ENCODE measurements at regions not wholly inside any gene's neighbourhood (a gene's known extent, or its start where the extent isn't known, plus 50 kb on each side); places are given as distances from the start of the nearest gene placed in this dataset.
"Not testable (repeated sequence)": the region's sequence is repeated elsewhere in the genome, so short reads cannot be mapped to it uniquely, and the experiment has no call there.

DNA sequence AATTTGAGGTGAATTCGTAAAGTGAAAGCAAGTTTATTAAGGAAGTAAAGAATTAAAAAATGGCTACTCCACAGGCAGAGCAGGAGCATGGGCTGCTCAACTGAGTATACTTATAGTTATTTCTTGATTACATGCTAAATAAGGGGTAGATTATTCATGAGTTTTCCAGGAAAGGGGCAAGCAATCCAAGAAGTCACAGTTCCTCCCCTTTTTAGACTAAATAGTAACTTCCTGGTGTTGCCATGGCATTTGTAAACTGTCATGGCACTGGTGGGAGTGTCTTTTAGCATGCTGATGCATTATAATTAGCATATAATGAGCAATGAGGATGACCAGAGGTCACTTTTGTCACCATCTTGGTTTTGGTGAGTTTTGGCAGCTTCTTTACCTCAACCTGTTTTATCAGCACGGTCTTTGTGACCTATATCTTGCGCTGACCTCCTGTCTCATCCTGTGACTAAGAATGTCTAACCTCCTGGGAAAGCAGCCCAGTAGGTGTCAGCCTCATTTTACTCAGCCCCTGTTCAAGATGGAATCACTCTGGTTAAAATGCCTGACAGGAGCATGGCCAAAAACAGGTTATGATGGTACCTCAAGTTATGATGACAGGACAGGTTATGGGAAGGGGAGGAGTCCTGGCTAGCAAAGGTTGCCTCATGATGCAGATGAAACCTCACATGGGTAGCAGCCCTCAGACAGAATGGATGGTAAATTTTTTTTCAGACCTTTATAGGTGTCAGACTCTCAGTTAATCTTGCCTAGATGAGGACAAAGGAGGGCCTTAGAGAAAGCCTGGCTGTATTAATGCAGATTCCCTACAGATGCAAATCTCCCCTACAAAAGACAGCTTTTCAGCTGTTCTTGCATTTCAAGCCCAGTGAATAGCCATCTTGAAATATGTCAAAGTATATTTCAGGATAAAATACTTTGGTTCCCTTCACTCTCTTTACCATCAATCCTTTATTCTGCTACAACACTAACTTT is 49.7 kb downstream of the SIPA1L2 start:
- no peak for DNase-seq (ENCODE audit: low read depth in 2 of 2)

DNA sequence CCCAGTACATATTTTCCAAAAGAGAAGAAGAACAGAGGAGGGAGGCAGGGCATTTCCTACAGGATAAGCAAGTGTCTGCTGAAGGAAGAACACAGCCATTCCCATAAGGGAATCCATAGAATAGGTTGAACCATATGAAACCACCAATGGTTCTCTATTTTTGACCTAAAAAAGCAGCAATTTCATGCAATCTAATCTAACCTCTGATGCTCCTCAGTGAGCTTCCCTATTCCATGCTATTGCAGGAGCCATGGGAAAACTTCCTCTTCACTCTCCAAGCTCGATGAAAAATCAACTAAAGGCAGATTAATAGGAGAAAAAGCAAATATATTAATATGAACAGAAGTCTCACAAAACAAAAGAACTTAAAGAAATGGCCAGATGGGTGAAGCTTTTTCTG is 50.5 kb downstream of the SIPA1L2 start:
- no peak for DNase-seq (ENCODE audit: low read depth in 2 of 2)

DNA sequence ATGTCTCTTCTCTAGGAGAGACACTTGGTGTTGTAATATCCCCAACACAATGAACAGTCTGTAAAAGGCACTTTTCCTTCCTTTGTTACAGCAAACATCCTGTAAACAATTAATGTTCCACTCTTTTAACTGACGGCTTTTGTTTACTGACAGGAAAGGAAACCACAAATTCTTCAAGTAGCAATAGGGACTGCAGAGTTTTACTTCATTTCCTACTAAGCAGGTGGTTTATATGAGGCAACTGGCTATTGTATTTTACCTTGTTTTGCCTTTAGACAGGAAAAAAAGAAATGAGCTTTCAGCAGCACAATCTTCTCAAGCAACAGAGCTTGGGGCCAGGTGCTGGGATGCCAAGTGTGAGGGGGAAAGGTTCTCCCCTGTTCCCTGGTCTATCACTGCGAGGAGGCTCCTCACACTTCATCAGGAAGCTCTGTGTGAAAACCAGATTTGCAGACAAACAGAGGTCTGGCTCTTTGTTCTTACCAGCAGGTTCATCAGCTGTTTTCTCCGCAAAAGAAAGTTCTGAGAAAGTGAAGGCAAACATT is 51.2 kb downstream of the SIPA1L2 start:
- DNase-seq (ENCODE audit: low read depth in 2 of 2): no peak

DNA sequence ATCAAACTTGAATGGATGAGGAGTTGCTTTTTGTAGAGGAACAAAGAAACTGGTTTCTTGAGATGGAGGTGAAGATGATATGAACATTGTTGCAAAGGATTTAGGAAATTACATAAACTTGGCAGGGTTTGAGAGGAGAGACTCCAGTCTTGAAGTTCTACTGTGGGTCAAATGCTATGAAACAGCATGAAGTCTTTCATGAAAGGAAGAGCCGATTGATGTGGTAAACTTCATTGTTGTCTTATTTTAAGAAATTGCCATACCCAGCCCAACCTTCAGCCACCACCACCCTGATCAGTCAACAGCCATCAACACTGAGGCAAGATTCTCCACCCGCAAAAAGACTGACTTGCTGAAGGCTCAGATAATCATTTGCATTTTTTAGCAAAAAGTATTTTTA is 52.2 kb downstream of the SIPA1L2 start:
- DNase-seq (ENCODE audit: low read depth in 2 of 2): no peak

DNA sequence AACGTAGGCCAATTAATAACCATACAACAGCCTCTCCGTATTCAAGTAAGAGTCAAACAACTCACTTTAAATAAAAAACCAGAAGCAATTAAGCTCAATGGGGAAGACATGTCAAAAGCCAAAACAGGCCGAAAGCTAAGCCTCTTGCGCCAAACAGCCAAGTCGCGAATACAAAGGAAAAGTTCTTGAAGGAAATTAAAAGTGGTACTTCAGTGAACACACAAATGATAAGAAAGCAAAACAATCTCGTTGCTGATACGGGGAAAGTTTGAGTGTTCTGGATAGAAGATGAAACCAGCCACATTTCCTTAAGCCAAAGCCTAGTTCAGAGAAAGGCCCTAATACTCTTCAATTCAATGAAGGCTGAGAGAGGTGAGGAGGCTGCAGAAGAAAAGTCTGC is 53.4 kb downstream of the SIPA1L2 start:
- DNase-seq (ENCODE audit: low read depth in 2 of 2): no peak

DNA sequence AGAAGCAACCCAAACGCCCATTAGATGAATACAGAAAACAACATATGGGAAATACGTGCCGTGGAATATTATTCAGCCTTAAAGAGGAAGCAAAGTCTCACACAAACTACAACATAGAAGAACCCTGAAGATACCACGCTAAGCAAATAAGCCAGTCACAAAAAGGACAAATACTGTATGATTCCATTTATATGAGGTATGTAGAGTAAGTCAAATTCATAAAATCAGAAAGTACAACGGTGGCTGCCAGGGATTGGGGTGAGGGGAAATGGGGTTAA is 54.2 kb downstream of the SIPA1L2 start:
- no peak for DNase-seq (ENCODE audit: low read depth in 2 of 2)

DNA sequence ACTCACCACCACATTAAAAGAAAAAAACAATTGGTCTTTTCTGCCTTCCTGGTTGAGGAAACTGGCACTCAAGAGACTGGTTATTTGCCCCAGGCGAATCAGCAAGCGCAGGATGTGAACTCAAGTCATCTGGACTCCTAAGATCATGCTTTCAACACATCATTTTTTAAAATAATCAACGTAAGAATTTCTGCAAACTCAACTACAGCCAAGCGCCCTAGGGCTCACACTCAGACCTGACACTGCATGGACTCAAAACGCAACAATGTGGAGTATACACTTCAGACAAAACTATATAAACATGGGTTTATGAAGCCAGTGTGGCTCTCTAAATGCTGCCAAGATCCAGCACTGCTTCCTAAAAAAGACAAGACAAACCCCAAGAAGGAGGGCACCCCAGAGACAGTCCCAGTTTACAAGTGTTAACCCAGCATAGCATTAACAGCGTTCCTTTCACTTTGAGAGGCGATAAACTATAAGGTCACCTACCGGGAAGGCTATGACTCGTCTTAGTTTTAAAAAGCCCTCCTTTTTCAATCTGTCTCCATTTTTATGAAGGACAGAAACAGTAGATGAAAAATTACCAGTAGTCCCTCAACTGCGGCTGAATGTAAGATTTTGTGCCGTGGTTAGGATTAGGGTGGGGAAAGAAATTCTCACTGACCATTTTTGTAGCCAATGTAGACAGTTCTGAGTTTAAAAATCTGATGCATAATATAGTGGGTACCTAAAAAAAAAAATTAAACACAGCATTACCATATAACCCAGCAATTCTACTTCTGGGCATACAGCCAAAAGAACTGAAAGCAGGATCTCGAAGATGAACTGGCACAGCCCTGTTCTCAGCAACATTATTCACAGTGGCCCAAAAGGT is 54.8 kb downstream of the SIPA1L2 start:
- no peak for DNase-seq (ENCODE audit: low read depth in 2 of 2)

DNA sequence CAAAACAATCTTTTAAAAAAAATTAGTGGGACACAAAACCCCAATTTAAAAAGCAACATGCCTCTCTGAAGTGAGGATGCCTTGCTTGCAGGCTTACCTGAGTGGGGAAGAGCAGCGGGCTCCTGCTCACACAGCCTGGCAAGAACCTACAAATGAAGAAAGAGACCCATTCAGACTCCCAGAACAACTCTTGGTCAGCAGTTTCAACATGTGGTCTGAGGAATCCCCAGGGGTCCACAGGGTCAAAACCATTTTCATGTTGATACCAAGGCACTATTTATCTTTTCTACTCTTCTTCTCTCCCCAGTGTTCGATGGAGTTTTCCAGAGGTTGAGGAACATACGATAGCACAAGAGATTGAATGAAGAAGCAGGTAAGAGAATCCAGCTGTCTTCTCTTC is 55.9 kb downstream of the SIPA1L2 start:
- DNase-seq (ENCODE audit: low read depth in 2 of 2): no peak

DNA sequence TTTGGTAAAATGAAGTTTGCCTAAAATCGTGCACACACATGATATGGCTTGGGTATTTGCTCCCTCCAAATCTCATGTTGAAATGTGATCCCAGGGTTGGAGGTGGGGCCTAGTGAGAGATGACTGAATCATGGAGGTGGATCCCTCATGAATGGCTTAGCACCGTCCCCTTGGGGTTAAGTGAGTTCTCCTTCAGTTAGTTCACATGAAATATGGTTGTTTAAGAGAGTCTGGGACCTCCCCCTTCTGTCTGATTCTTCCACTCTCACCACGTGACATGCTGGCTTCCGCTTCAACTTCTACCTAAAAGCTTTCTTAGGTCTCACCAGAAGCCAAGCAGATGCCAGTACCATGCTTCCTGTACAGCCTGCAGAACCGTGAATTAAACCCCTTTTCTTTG is 58.4 kb downstream of the SIPA1L2 start:
- no peak for DNase-seq (ENCODE audit: low read depth in 2 of 2)

DNA sequence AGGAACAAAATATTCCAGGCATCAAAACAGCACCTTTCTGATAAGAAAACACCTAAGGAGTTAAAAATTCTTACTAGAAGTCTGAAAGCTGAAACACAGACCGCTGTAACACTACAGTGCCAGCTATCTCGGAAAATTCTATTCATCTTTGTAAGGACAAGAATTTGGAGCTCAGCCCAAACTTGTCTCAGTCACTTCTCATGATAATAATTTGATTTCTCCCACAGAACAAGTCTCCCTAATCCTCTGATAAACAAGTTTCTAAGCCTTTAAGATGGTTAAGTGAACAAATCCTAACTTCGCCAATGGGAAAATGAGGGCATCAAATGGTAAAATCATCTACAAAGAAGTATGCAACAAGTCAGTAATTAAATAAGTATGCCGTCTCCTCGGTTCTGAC is 59.9 kb downstream of the SIPA1L2 start:
- DNase-seq (ENCODE audit: low read depth in 2 of 2): no peak

DNA sequence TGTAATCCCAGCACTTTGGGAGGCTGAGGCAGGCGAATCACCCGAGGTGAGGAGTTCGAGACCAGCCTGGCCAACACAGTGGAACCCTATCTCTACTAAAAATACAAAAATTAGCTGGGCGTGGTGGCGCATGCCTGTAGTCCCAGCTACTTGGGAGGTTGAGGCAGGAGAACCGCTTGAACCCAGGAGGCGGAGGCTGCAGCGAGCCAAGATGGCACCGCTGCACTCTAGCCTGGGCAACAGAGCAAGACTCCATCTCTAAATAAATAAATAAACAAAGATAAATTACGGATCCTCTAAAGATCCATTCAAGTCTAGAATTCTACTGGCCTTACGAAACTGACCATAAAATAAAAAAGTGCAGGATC is 60.4 kb downstream of the SIPA1L2 start:
- DNase-seq (ENCODE audit: low read depth in 2 of 2): not testable (repeated sequence)

DNA sequence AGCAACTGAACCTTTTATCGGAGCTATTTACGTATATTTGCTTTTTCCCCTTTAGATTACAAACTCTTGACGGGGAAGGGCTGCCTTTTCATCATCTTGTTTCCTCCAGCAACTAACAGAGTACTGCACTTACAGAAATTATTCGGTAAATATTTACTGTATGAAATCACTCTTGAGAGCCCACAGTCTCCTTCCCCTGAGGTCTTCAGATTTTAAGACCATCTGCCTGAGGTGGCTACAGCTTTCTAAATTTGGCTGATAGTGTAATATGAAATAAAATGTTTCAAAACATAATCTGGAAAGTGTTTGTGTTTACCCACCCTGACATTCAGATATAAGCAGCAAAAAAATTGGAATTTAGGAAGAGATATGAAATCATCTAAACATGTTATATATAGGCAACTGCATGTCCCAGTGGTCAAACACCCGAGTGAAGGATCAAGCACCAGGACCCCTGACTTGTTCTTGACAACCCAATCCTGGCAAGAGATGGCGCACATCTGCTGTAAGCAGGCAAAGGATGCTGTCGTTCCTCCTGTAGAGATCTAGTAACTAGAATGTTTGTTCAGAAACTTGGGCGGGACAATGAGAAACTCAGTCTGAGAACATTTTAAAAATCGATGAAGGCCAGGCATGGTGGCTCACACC is 60.9 kb downstream of the SIPA1L2 start:
- DNase-seq (ENCODE audit: low read depth in 2 of 2): no peak

DNA sequence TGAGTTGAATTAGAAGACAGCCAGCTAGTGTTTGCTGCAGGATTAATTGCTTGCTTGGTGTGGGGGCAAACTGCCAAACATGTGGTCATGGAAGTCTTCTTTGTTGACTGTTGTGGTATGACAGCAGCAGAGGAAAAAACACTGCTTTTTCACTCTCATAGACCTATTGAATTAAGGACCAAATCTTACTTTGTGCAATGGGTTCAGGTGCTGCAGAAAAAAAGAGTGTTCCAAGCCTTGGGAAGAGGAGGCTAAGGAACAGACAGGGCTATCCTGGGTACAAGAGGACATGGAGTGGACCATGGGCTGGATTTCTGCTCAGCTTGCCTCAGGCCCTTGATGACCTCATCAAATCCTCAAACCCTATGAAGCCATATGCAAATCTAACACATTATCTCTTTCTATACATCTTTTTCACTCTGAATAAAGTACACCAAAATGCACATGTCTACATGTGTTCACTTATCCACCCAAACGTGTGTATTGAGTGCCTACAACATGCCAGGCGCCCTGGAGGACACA is 61.5 kb downstream of the SIPA1L2 start:
- no peak for DNase-seq (ENCODE audit: low read depth in 2 of 2)

DNA sequence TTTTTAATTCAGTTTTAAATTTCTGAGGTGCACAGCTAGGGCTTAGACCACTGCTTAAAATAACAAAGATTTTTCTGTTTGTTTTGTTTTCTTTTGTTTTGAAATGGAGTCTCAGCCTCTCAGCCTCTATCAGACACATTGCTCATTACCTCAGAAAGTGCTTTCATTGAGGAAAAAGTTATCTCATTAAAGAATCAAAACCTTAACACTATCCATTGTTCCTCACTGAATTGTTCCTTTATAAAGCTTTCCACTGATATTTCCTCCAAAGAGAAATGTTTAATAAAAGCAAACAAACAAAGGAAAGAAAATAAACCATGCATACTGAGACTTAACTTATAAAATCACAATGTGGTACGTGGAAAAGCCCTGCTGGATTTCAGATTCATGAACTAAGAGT is 63.8 kb downstream of the SIPA1L2 start:
- DNase-seq (ENCODE audit: low read depth in 2 of 2): no peak

DNA sequence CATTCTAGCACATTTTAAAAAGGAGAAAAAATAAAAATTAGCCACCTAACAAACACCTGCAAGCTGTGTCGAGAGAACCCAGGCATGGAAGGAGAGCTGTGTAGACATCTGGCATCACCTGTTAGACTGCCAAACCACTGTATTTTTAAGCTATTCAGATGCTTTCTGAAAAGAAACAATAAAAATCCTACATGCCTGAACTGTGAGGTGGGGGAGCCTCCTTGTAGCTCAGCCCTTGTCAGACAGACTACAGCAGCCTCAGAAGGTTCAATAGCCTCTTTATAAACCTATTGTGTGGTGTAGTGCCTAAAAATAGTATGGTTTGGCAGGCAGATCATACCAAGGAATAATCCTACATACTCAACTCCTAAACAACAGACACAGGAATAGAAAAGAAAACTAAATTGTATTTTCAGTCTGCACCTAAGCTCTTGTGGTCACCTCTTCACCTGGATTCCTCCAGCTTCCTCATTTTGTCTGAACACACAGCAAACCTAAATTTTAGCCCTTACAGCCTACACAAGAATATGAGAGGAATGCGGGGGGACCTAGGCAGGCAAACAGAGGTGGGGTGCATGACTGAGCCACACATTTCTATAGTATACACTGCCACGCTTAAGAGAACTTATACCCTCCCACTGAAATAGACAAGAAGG is 67.0 kb downstream of the SIPA1L2 start:
- DNase-seq (ENCODE audit: low read depth in 2 of 2): no peak

DNA sequence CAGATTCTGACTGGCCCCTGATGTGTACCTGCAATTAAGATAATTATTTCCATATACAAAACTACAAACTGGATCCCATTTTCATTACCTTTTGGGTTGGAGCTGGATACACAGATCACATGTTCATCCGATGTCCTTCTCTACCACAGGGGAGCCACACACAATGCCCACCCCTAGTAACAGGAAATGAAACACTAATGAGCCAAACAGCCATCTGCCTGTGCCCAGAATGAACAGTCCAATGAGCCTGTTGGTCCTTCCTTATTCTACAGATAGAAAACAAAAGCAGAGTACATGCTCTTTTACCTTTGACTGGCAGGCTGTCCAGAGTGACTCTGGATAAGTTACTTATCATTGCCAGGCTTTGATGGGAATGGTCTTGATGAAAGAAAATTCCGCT is 68.6 kb downstream of the SIPA1L2 start:
- no peak for DNase-seq (ENCODE audit: low read depth in 2 of 2)

DNA sequence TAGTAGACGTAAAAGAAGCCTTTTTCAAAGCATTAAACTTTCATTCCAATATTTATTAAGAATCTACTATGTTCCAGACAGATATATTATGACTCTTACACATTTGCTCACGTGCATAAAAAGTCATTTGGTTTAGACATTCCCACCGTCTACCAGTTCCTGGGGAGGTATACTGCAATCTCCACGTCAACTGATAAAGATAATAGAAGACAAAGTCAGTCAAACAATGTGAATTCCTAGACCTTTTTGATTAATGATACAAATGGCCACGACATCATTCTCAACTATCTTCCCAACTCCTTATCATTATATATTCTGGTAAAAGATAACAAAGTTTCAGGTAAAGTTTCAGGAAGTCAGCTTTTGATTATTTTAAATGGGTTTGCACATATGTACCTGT is 69.0 kb downstream of the SIPA1L2 start:
- DNase-seq (ENCODE audit: low read depth in 2 of 2): no peak

DNA sequence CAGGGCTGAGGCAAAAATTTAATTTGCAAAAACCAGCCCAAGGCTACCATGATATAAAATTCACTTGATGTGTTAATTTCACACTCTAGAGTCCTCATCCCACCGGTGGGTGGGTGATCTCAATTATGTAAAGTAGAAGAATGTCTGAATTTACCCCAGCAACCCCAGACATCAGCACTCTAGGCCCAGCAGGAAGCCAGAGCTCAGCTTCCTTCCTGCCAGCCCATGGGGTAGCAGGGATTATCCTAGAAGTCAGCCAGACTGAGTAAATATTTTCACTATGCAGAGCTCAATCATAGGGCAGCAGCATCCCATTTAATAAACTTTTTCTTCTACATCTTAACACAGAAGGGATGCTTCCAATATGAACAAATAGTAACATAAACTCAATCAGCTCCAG is 71.0 kb downstream of the SIPA1L2 start:
- DNase-seq (ENCODE audit: low read depth in 2 of 2): no peak

DNA sequence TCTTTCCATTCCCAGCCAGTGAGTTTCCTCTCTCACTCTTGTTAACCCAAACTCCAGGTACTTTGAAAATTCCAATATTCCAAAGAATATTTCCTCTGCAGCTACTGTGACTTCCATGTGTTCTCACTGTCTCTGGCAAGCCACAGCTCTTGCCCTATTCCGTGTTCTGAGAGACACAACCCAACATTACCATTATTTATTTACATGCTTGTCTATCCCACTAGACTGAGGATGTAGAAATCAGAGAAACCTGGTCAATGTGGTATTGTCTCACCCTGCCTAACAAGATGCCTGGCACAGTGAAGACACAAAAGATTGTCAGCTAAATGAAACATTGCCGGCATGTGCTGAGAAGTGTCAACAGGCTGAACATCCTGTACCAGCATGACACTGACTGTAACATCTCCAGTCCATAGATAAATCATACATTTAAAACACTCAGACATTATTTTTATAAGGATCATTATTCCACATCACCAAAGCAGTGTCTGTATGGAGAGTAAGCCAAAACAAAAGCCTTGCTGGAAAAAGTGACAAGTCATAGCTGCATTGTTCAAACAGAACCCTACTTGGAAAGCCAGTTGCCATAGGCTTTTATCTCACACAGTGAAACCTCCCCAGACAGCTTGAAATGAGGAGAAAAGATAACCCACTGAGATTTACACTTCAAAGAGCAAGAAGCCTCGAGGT is 72.3 kb downstream of the SIPA1L2 start:
- DNase-seq (ENCODE audit: low read depth in 2 of 2): no peak

DNA sequence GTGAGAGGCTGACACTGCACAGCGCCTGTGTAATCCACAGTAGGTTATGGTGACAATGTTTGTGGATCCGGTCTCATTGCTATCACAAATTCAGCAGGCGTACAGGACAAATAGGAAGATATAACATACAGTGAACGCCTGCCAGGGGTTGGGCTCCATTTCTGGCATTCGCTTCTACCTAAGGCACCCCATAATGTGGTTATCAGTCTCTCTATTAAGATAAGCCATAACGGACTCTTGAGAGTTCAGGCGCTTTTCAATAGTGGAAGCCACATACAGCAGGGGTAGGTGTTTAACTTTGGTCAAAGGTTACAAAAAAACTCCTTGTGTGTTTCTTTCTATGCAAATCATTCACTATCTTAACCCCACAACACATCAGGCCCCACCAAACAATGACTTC is 72.8 kb downstream of the SIPA1L2 start:
- DNase-seq (ENCODE audit: low read depth in 2 of 2): no peak

DNA sequence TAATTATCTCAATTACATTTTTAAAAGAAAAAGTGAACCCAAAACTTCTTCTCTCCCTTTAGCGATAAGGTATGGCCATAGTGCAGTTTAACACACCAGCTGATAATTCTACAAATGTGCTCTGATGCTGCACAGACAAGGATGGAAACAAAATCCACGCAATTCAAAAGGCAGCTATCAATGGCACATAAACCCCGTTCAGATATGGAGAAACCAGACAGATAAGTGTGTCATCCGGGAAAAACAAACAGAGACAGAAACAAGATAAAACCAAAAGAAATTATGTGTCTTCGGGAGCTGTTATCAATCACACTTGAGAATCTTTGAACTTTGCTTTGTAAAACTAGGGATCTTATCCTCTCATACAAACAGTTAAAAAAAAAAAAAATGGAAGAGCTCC is 73.6 kb downstream of the SIPA1L2 start:
- no peak for DNase-seq (ENCODE audit: low read depth in 2 of 2)
